Mammary epithelial cell (primary cell): ENCODE measurements at regions not wholly inside any gene's neighbourhood (a gene's known extent, or its start where the extent isn't known, plus 50 kb on each side); places are given as distances from the start of the nearest gene placed in this dataset.

ENCODE experiments used
- EZH2 ChIP-seq: IDR thresholded peaks from 2 replicates; pipeline ENCODE4 v1.6.1; 2012; ENCODE audit warnings: low read length, inconsistent platforms, borderline replicate concordance
- TF ChIP-seq, protein P1 (sequence below), 2 donors: IDR thresholded peaks in 1 of 2; conservative IDR thresholded peaks in 1 of 2; 2 replicates each; pipeline ENCODE4 v1.5.1; 2011 to 2012; ENCODE audit warnings: inconsistent platforms in 2 of 2, low read length in 2 of 2, mild to moderate bottlenecking in 2 of 2, control low read depth in 1 of 2, low read depth in 1 of 2; ENCODE audit not compliant: insufficient read depth in 1 of 2; ENCODE audit errors: extremely low read depth in 1 of 2

- TF ChIP-seq, protein P1, sequence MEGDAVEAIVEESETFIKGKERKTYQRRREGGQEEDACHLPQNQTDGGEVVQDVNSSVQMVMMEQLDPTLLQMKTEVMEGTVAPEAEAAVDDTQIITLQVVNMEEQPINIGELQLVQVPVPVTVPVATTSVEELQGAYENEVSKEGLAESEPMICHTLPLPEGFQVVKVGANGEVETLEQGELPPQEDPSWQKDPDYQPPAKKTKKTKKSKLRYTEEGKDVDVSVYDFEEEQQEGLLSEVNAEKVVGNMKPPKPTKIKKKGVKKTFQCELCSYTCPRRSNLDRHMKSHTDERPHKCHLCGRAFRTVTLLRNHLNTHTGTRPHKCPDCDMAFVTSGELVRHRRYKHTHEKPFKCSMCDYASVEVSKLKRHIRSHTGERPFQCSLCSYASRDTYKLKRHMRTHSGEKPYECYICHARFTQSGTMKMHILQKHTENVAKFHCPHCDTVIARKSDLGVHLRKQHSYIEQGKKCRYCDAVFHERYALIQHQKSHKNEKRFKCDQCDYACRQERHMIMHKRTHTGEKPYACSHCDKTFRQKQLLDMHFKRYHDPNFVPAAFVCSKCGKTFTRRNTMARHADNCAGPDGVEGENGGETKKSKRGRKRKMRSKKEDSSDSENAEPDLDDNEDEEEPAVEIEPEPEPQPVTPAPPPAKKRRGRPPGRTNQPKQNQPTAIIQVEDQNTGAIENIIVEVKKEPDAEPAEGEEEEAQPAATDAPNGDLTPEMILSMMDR (conservative IDR thresholded peaks at IDR 0.05 in 1 of 2, IDR thresholded peaks at IDR 0.05 in 1 of 2; ENCODE audit: extremely low read depth in 1 of 2, insufficient read depth in 1 of 2, low read depth in 1 of 2, low read length in 2 of 2): no peak
- TF ChIP-seq EZH2: no peak
Observed at GRCh38 chr1:30537279-30537678, 186.1 kb downstream of the MATN1 start.
